Lung (tissue), 11 donors: ENCODE measurements at regions not wholly inside any gene's neighbourhood (a gene's known extent, or its start where the extent isn't known, plus 50 kb on each side); places are given as distances from the start of the nearest gene placed in this dataset.

Experiments used
- ATAC-seq: fragments of 200-7000 bp; cut with Tn5 transposase; one replicate; pipeline ENCODE4 v1.9.1; 2020; ENCODE audit warnings: moderate number of reproducible peaks; ENCODE audit not compliant: insufficient read depth, low FRiP score
- DNase-seq, 3 donors: peaks; one replicate each; pipeline ENCODE4 v3.0.0-alpha.2; 2013 to 2017
- H3K27ac ChIP-seq, 2 donors: one replicate each; pipeline ENCODE4 v1.5.1; 2013; ENCODE audit warnings: mild to moderate bottlenecking in 2 of 2, moderate library complexity in 2 of 2, control low read depth in 1 of 2, inconsistent platforms in 1 of 2, low read depth in 1 of 2, low read length in 1 of 2
- H3K27me3 ChIP-seq, 3 donors: one replicate each; pipeline ENCODE4 v1.5.1; 2013; ENCODE audit warnings: low read length in 2 of 3; ENCODE audit not compliant: control insufficient read depth in 3 of 3, insufficient read depth in 3 of 3
- H3K36me3 ChIP-seq, 4 donors: one replicate each; pipeline ENCODE4 v1.5.1; 2013; ENCODE audit warnings: low read length in 4 of 4, mild to moderate bottlenecking in 1 of 4, moderate library complexity in 1 of 4; ENCODE audit not compliant: control insufficient read depth in 4 of 4, insufficient read depth in 4 of 4
- H3K4me1 ChIP-seq, 5 donors: one replicate each; pipeline ENCODE4 v1.5.1; 2013; ENCODE audit warnings: low read length in 5 of 5, mild to moderate bottlenecking in 2 of 5, moderate library complexity in 1 of 5; ENCODE audit not compliant: control insufficient read depth in 5 of 5, insufficient read depth in 5 of 5
- H3K4me3 ChIP-seq: one replicate; pipeline ENCODE4 v1.5.1; 2013; ENCODE audit warnings: mild to moderate bottlenecking, control low read depth, moderate library complexity
- H3K9ac ChIP-seq, 2 donors: one replicate each; pipeline ENCODE4 v1.5.1; 2013; ENCODE audit warnings: low read length in 2 of 2, control low read depth in 1 of 2; ENCODE audit not compliant: insufficient read depth in 1 of 2
- H3K9me3 ChIP-seq, 4 donors: one replicate each; pipeline ENCODE4 v1.5.1; 2013; ENCODE audit warnings: low read length in 3 of 4, mild to moderate bottlenecking in 1 of 4, moderate library complexity in 1 of 4; ENCODE audit not compliant: control insufficient read depth in 4 of 4, insufficient read depth in 3 of 4
- WGBS, 2 donors: extraction: QIAGEN DNeasy Blood & Tissue Kit; methylation state at CpG; one replicate each; pipeline ENCODE4 v1.1.7; 2013; 5-methylcytosine and 5-hydroxymethylcytosine counted together
- TF ChIP-seq, protein P1 (sequence below): IDR thresholded peaks from 2 replicates; pipeline ENCODE4 v1.5.1; 2012; ENCODE audit warnings: mild to moderate bottlenecking; ENCODE audit errors: control extremely low read depth, extremely low read depth
- donor health status: control.
- donor health status: control.
- donor health status: Bipolar disorder and iron deficiency.
- donor health status: healthy.
- donor health status: DM: yes; HTN: yes; CAD: no.

DNA sequence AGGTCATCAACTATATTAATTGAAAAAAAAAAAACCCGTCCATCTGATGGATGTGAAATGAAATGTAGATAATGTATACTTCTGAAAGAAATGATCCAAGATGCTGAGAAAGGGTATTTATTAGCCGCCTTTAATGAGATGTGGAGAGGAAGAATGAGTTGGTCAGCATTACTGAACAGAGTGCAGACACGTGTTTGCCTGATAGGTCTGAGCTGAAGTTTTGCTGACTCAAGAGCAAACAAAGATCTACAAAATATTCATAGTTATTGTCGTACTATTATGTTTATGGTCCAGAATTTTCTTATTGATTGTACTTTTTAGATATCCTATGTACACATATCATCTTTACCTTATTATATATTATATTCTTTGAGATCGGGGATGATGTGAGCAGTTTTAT, 235.3 kb downstream of the RDH14 start:
- Histone ChIP-seq H3K9ac (no peak overlapping the region), H3K9me3 (no peaks in the 10 kb centered on the region), H3K4me1 (no peaks in the 10 kb centered on the region), H3K27ac (no peak overlapping the region), H3K36me3 (no peaks in the 10 kb centered on the region), H3K27me3 (no peaks in the 10 kb centered on the region), H3K4me3 (no peak overlapping the region)
- 63 to 82% methylated on average over 5 of the region's 5 CpGs for WGBS, 2 donors
- DNase-seq: no peak
- TF ChIP-seq, protein P1, sequence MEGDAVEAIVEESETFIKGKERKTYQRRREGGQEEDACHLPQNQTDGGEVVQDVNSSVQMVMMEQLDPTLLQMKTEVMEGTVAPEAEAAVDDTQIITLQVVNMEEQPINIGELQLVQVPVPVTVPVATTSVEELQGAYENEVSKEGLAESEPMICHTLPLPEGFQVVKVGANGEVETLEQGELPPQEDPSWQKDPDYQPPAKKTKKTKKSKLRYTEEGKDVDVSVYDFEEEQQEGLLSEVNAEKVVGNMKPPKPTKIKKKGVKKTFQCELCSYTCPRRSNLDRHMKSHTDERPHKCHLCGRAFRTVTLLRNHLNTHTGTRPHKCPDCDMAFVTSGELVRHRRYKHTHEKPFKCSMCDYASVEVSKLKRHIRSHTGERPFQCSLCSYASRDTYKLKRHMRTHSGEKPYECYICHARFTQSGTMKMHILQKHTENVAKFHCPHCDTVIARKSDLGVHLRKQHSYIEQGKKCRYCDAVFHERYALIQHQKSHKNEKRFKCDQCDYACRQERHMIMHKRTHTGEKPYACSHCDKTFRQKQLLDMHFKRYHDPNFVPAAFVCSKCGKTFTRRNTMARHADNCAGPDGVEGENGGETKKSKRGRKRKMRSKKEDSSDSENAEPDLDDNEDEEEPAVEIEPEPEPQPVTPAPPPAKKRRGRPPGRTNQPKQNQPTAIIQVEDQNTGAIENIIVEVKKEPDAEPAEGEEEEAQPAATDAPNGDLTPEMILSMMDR: no peak
- ATAC-seq: no peak

GRCh38 chr2:18319987-18320386, 240.5 kb downstream of the RDH14 start:
- no peak overlapping the region for H3K27ac ChIP-seq
- TF ChIP-seq, protein P1: no peak
- no peaks in the 10 kb centered on the region for H3K36me3 ChIP-seq
- H3K4me3 ChIP-seq: no peak overlapping the region
- no peaks in the 10 kb centered on the region for H3K9me3 ChIP-seq
- H3K27me3 ChIP-seq: no peaks in the 10 kb centered on the region
- DNase-seq (no peak), ATAC-seq (no peak)
- no peak overlapping the region for H3K9ac ChIP-seq
- no peaks in the 10 kb centered on the region for H3K4me1 ChIP-seq

DNA sequence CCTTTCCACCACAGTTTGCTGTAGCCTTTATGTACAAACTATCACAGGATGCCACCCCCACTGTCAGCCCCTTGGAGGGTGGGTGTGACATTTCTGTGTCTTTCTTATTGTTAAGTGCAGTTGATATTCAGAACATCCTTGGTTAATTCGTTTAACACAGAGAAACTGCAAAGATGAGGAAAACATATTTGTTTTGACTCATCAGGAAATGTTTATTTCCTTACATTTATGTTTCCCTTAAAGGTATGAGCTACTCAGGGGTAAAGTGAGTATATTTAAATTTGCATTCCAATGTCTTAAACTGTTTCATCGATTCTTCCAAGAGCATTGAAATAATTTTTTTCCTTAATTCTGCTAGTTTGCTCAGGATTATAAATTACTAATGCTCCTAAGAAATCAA, 243.4 kb downstream of the RDH14 start:
- Histone ChIP-seq H3K36me3 (no peaks in the 10 kb centered on the region), H3K9me3 (no peaks in the 10 kb centered on the region), H3K4me1 (no peaks in the 10 kb centered on the region), H3K9ac (no peak overlapping the region), H3K27me3 (no peaks in the 10 kb centered on the region), H3K4me3 (no peak overlapping the region), H3K27ac (no peak overlapping the region)
- DNase-seq: no peak
- TF ChIP-seq, protein P1: no peak
- no peak for ATAC-seq
- 59 to 68% methylated on average over 2 of the region's 2 CpGs for WGBS, 2 donors

- H3K27ac ChIP-seq: no peak overlapping the region
- TF ChIP-seq, protein P1: no peak
- no peaks in the 10 kb centered on the region for H3K27me3 ChIP-seq
- DNase-seq (no peak), ATAC-seq (no peak)
- no peaks in the 10 kb centered on the region for H3K9me3 ChIP-seq
- H3K36me3 ChIP-seq: no peaks in the 10 kb centered on the region
- H3K9ac ChIP-seq: no peak overlapping the region
- no peak overlapping the region for H3K4me3 ChIP-seq
- WGBS, 2 donors: 59 to 75% methylated on average over 3 of the region's 3 CpGs
- H3K4me1 ChIP-seq: peaks cover 0 to 10% (median 0%) of the 10 kb centered on the region in 5 donors
These were observed 247.6 kb downstream of the RDH14 start for GRCh38 chr2:18312818-18313217.
